T-cell (primary cell): ENCODE measurements at regions not wholly inside any gene's neighbourhood (a gene's known extent, or its start where the extent isn't known, plus 50 kb on each side); places are given as distances from the start of the nearest gene placed in this dataset.

Source experiments
- ATAC-seq, 4 experiments: fragments of 200-7000 bp in 3 of 4; fragments of 150-1000 bp in 1 of 4; cut with Tn5 transposase; replicated peaks in 1 of 4; 1 replicate in 3 of 4; 2 replicates in 1 of 4; pipeline ENCODE4 v1.10.0; 2021; ENCODE audit warnings: moderate library complexity in 3 of 4, mild to moderate bottlenecking in 2 of 4, moderate number of reproducible peaks in 1 of 4
- CTCF ChIA-PET, 2 donors: fragments of 300-600 bp; sonication (Branson Sonifier 250); formaldehyde crosslinking; loops; one replicate each; lab custom pipeline; 2022; ENCODE audit warnings: antibody characterized with exemption in 2 of 2; lab: Charles Lee
- POLR2A ChIA-PET, 2 donors: fragments of 300-600 bp; sonication (Branson Sonifier 250); formaldehyde crosslinking; loops; one replicate each; lab custom pipeline; 2022; ENCODE audit warnings: antibody characterized with exemption in 2 of 2; lab: Charles Lee
- DNase-seq, 35 experiments: peaks; one replicate each; pipeline versions ENCODE4 v3.0.0 to v3.0.0-alpha.2; 2013 to 2023
- H3K27ac ChIP-seq: one replicate; pipeline ENCODE4 v1.5.1; 2013; ENCODE audit warnings: low read length
- H3K27me3 ChIP-seq, 2 experiments: replicated peaks in 1 of 2; 1 replicate in 1 of 2; 2 replicates in 1 of 2; pipeline versions ENCODE4 v1.6.1 to v1.7.0; 2013; ENCODE audit warnings: low read length in 1 of 2, mixed read lengths in 1 of 2; ENCODE audit not compliant: control insufficient read depth in 2 of 2, insufficient read depth in 2 of 2; ENCODE audit errors: extremely low read depth in 1 of 2
- H3K36me3 ChIP-seq, 2 donors: 1 replicate in 1 of 2; 2 replicates in 1 of 2; pipeline versions ENCODE4 v1.6.1 to v1.7.0; 2013; ENCODE audit warnings: low read length in 1 of 2; ENCODE audit not compliant: control insufficient read depth in 2 of 2, insufficient read depth in 1 of 2; ENCODE audit errors: extremely low read depth in 1 of 2
- H3K4me1 ChIP-seq, 2 experiments: 1 replicate in 1 of 2; 2 replicates in 1 of 2; pipeline versions ENCODE4 v1.6.1 to v1.7.0; 2013; ENCODE audit warnings: low read length in 2 of 2, mixed read lengths in 1 of 2; ENCODE audit not compliant: insufficient read depth in 2 of 2, control insufficient read depth in 1 of 2; ENCODE audit errors: extremely low read depth in 1 of 2
- H3K4me3 ChIP-seq, 2 donors: 1 replicate in 1 of 2; 2 replicates in 1 of 2; pipeline versions ENCODE4 v1.5.1 to v1.7.0; 2013; ENCODE audit warnings: mild to moderate bottlenecking in 2 of 2, low read length in 1 of 2, moderate library complexity in 1 of 2; ENCODE audit not compliant: control insufficient read depth in 1 of 2; ENCODE audit errors: extremely low read depth in 1 of 2
- H3K9me3 ChIP-seq: 2 replicates; pipeline ENCODE4 v1.7.0; 2013
- H3K27ac Mint-ChIP-seq, 2 donors: one replicate each; pipeline ENCODE4 v1.8.0; 2020 to 2021; ENCODE audit warnings: mild to moderate bottlenecking in 2 of 2, mixed read lengths in 2 of 2
- H3K27me3 Mint-ChIP-seq, 2 donors: one replicate each; pipeline ENCODE4 v1.8.0; 2021 to 2022; ENCODE audit warnings: mixed read lengths in 2 of 2
- H3K36me3 Mint-ChIP-seq: one replicate; pipeline ENCODE4 v1.8.0; 2021; ENCODE audit warnings: mixed read lengths
- H3K4me1 Mint-ChIP-seq, 3 donors: one replicate each; pipeline ENCODE4 v1.8.0; 2020 to 2022; ENCODE audit warnings: mixed read lengths in 3 of 3, mild to moderate bottlenecking in 1 of 3
- H3K4me3 Mint-ChIP-seq, 3 donors: one replicate each; pipeline ENCODE4 v1.8.0; 2020 to 2022; ENCODE audit warnings: mild to moderate bottlenecking in 3 of 3, mixed read lengths in 3 of 3, moderate library complexity in 3 of 3
- H3K9me3 Mint-ChIP-seq, 3 donors: one replicate each; pipeline ENCODE4 v1.8.0; 2020 to 2022; ENCODE audit warnings: mixed read lengths in 3 of 3
- WGBS: methylation state at CpG from one replicate; pipeline ENCODE4 v1.1.5; 2013; ENCODE audit warnings: missing lambda C conversion rate; ENCODE audit not compliant: insufficient coverage; 5-methylcytosine and 5-hydroxymethylcytosine counted together

DNA sequence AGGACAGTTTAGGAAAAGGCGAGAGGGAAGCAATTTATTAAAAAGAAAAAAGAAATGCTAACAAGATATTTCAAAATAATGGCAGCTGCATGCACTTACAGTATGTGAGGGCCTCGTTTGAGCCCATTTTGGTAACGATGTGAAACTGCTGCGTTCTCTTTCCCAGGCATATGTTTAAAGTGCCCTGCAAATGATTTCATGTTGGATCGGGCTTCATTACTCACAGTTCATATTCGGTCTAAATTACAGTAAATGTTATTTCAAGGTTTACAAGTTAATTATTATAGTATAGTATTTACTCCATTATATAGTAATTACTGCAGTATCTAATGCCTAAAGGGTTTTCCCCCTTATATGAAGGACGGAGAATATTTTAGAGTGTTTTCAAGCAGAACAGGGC, 679.1 kb downstream of the BCL11A start:
- no peaks in the 10 kb centered on the region for H3K27me3 ChIP-seq
- no peaks in the 10 kb centered on the region for H3K4me1 ChIP-seq
- Mint-ChIP-seq H3K4me3 (no peak overlapping the region), H3K36me3 (no peaks in the 10 kb centered on the region), H3K4me1 (no peaks in the 10 kb centered on the region), H3K27me3 (no peaks in the 10 kb centered on the region), H3K9me3 (no peaks in the 10 kb centered on the region), H3K27ac (no peak overlapping the region)
- ChIA-PET CTCF (no interaction called here), POLR2A (no interaction called here)
- H3K4me3 ChIP-seq, result no peak overlapping the region
- no peak for ATAC-seq
- WGBS, result 81% methylated on average over 3 of the region's 7 CpGs
- H3K27ac ChIP-seq, result no peak overlapping the region
- DNase-seq, result no peak
- no peaks in the 10 kb centered on the region for H3K36me3 ChIP-seq
- H3K9me3 ChIP-seq, result no peaks in the 10 kb centered on the region

DNA sequence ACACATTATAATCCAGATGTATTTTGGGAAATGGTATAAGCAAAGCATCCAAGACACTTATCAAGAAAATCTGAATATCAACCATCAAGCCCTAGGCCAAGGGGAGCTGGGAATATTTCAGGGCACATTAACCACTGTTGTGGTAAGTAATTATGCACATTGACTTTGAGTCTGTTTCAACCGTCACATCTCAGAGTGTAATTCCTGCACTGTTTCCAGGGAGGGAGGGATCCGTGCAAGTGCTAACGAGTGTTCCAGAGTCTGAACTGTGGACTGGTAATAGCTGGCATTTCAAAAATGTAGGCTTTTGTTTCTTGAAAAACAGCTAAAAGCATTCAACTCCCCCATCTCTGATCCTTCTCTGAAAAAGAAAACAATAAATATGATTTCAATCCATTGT, 681.6 kb downstream of the BCL11A start:
- 100% methylated on average over 1 of the region's 3 CpGs for WGBS
- Mint-ChIP-seq H3K27ac (no peak overlapping the region), H3K9me3 (no peaks in the 10 kb centered on the region), H3K4me1 (no peaks in the 10 kb centered on the region), H3K36me3 (no peaks in the 10 kb centered on the region), H3K4me3 (no peak overlapping the region), H3K27me3 (no peaks in the 10 kb centered on the region)
- ChIA-PET POLR2A (no interaction called here), CTCF (no interaction called here)
- no peak for DNase-seq
- no peaks in the 10 kb centered on the region for H3K36me3 ChIP-seq
- no peaks in the 10 kb centered on the region for H3K4me1 ChIP-seq
- H3K27ac ChIP-seq, result no peak overlapping the region
- H3K9me3 ChIP-seq, result no peaks in the 10 kb centered on the region
- ATAC-seq, result no peak
- no peaks in the 10 kb centered on the region for H3K27me3 ChIP-seq
- no peak overlapping the region for H3K4me3 ChIP-seq

GRCh38 chr2:59868981-59869380, 684.5 kb downstream of the BCL11A start:
- H3K9me3 ChIP-seq, result no peaks in the 10 kb centered on the region
- no peak overlapping the region for H3K27ac ChIP-seq
- peaks cover 0 to 8% (median 0%) of the 10 kb centered on the region in 3 donors for H3K4me1 Mint-ChIP-seq
- H3K27me3 Mint-ChIP-seq, result no peaks in the 10 kb centered on the region
- H3K36me3 Mint-ChIP-seq, result no peaks in the 10 kb centered on the region
- DNase-seq (no peak), ATAC-seq (no peak)
- ChIA-PET POLR2A (no interaction called here), CTCF (no interaction called here)
- H3K36me3 ChIP-seq, result no peaks in the 10 kb centered on the region
- no peak overlapping the region for H3K27ac Mint-ChIP-seq
- H3K27me3 ChIP-seq, result no peaks in the 10 kb centered on the region
- WGBS, result no CpG with 5 or more reads among the region's 2 CpGs
- peaks cover 0 to 4% of the 10 kb centered on the region in 2 experiments for H3K4me1 ChIP-seq
- H3K4me3 Mint-ChIP-seq, result no peak overlapping the region
- no peaks in the 10 kb centered on the region for H3K9me3 Mint-ChIP-seq
- H3K4me3 ChIP-seq, result no peak overlapping the region

DNA sequence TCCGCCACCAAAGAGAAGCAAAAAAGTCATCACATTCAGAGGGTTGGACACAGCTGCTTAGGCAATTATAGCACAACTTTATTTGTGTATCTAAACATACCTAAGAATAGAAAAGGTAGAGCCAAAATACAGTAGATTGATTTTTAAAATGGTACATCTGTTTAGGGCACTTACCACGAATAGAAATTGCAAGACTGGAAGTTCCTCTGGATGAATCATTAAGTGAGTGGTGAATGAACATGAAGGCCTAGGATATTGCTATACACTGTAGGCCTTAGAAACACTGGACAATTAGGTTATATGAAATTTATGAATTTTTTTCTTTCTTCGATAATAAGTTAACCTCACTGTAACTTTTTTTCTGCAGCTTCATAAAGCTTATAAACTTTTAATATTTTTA, 687.0 kb downstream of the BCL11A start:
- H3K4me1 ChIP-seq, result peaks cover 0 to 4% of the 10 kb centered on the region in 2 experiments
- Mint-ChIP-seq H3K27ac (no peak overlapping the region), H3K9me3 (peaks cover 8% of the 10 kb centered on the region in 3 donors), H3K4me1 (peaks cover 0 to 8% (median 0%) of the 10 kb centered on the region in 3 donors), H3K4me3 (no peak overlapping the region), H3K27me3 (no peaks in the 10 kb centered on the region), H3K36me3 (peaks cover 5% of the 10 kb centered on the region)
- no peak overlapping the region for H3K4me3 ChIP-seq
- H3K27me3 ChIP-seq, result no peaks in the 10 kb centered on the region
- no peak overlapping the region for H3K27ac ChIP-seq
- DNase-seq (no peak), ATAC-seq (no peak)
- no CpG with 5 or more reads among the region's 3 CpGs for WGBS
- no peaks in the 10 kb centered on the region for H3K36me3 ChIP-seq
- H3K9me3 ChIP-seq, result no peaks in the 10 kb centered on the region
- ChIA-PET CTCF (no interaction called here), POLR2A (no interaction called here)

GRCh38 chr2:59858540-59858939, 694.9 kb downstream of the BCL11A start:
- no peak overlapping the region for H3K27ac ChIP-seq
- CTCF ChIA-PET, result no interaction called here
- 96% methylated on average over 6 of the region's 7 CpGs for WGBS
- no peaks in the 10 kb centered on the region for H3K27me3 ChIP-seq
- ATAC-seq (no peak), DNase-seq (no peak)
- H3K27ac Mint-ChIP-seq, result no peak overlapping the region
- no peaks in the 10 kb centered on the region for H3K27me3 Mint-ChIP-seq
- H3K4me1 ChIP-seq, result no peaks in the 10 kb centered on the region
- no peaks in the 10 kb centered on the region for H3K4me1 Mint-ChIP-seq
- no peaks in the 10 kb centered on the region for H3K9me3 ChIP-seq
- POLR2A ChIA-PET, result no interaction called here
- H3K9me3 Mint-ChIP-seq, result peaks cover 8 to 12% (median 8%) of the 10 kb centered on the region in 3 donors
- H3K36me3 Mint-ChIP-seq, result peaks cover 5% of the 10 kb centered on the region
- no peak overlapping the region for H3K4me3 Mint-ChIP-seq
- H3K4me3 ChIP-seq, result no peak overlapping the region
- no peaks in the 10 kb centered on the region for H3K36me3 ChIP-seq

- no peak for ATAC-seq
- POLR2A ChIA-PET, result no interaction called here
- H3K36me3 Mint-ChIP-seq, result peaks cover 2% of the 10 kb centered on the region
Measured at GRCh38 chr2:59857109-59857508, 696.3 kb downstream of the BCL11A start.

DNA sequence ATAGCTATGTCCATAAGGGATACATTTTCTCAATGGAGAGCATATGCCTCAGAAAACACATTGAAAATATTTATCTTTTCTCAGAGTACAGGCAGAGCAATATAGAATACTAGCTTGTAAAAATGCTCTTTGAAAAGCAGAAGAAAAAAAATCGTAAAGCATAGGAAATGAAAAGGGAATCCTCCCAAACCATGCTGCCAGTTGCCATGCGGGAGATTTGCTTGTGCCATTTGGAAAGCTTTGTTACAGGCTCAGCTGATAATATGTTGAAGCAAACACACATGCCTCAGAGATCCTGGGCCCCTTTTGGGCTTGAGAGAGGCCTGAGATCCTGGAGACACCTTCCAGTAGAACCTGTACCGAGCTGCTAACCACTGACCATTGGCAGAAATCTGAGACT, 697.1 kb downstream of the BCL11A start:
- Histone ChIP-seq H3K9me3 (no peaks in the 10 kb centered on the region), H3K27ac (no peak overlapping the region), H3K4me1 (no peaks in the 10 kb centered on the region), H3K4me3 (no peak overlapping the region), H3K36me3 (no peaks in the 10 kb centered on the region), H3K27me3 (no peaks in the 10 kb centered on the region)
- ATAC-seq (no peak), DNase-seq (no peak)
- ChIA-PET POLR2A (no interaction called here), CTCF (no interaction called here)
- Mint-ChIP-seq H3K36me3 (no peaks in the 10 kb centered on the region), H3K27me3 (peaks cover 0 to 3% of the 10 kb centered on the region in 2 donors), H3K4me1 (no peaks in the 10 kb centered on the region), H3K9me3 (peaks cover 0 to 4% (median 0%) of the 10 kb centered on the region in 3 donors), H3K4me3 (no peak overlapping the region), H3K27ac (no peak overlapping the region)
- WGBS, result no CpG with 5 or more reads among the region's 3 CpGs

More at GRCh38 chr2:59857109-59857508, 696.3 kb downstream of the BCL11A start:
- Histone ChIP-seq H3K36me3 (no peaks in the 10 kb centered on the region), H3K4me3 (no peak overlapping the region), H3K9me3 (no peaks in the 10 kb centered on the region), H3K4me1 (no peaks in the 10 kb centered on the region), H3K27ac (no peak overlapping the region), H3K27me3 (no peaks in the 10 kb centered on the region)
- no peak for DNase-seq
- no peak overlapping the region for H3K27ac Mint-ChIP-seq
- CTCF ChIA-PET, result interaction anchor here in 1 of 2 donors (0.6 kb wide), 1 partner anchor 295 kb away, joined by 4 read pairs; no protein-coding TSS in a partner anchor
- H3K27me3 Mint-ChIP-seq, result no peaks in the 10 kb centered on the region
- H3K4me3 Mint-ChIP-seq, result no peak overlapping the region
- peaks cover 2 to 5% (median 2%) of the 10 kb centered on the region in 3 donors for H3K9me3 Mint-ChIP-seq
- H3K4me1 Mint-ChIP-seq, result no peaks in the 10 kb centered on the region
